ENCODE measurements at regions not wholly inside any gene's neighbourhood (a gene's known extent, or its start where the extent isn't known, plus 50 kb on each side); places are given as distances from the start of the nearest gene placed in this dataset.

DNA sequence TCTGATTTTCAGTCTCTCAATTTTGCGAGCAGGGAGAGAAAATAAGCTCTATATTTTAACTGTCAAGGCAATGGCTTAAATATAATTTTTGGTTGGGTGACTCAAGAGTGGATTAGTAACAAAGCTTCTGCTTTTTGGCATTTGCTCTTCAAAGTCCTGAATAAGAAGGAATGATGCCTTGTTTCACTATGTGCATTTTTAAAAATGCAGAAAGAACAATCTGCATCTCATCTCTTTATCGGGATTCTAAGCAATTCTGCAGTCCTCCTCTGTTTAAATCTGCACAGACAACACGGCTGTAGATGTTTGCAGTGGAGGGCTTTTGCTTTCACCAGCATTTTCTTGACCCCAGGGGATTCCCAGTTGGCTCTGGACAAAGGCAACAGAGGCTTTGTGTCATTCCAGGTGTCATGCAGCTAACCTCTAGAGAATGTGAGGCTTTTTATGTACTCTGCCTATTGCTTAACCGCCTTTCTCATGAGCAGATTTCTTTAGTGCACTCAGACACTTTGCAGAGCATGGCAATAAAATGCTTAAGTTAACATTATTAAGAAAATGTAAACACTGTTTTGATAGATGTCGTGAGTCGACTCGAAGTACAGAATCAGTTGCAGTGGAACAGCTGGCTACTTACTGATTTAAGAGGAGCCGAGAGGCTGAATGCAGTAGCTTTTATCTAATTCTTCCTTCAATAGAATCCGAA is 783.2 kb upstream of the NEGR1 start:
- peaks cover 2% of the 10 kb centered on the region for H3K4me1 ChIP-seq (ENCODE audit: control insufficient read depth, insufficient read depth, low read length)
- no peaks in the 10 kb centered on the region for H3K36me3 ChIP-seq (ENCODE audit: control insufficient read depth, insufficient read depth, low read length)
- no peak overlapping the region for H3K27ac ChIP-seq (ENCODE audit: low read depth, low read length)
- no peak overlapping the region for H3K9ac ChIP-seq (ENCODE audit: low read length)
- no peaks in the 10 kb centered on the region for H3K27me3 ChIP-seq (ENCODE audit: control insufficient read depth, insufficient read depth, low read length)
- H3K4me3 ChIP-seq (ENCODE audit: low read length) = peak overlapping the region; percentile 37

DNA sequence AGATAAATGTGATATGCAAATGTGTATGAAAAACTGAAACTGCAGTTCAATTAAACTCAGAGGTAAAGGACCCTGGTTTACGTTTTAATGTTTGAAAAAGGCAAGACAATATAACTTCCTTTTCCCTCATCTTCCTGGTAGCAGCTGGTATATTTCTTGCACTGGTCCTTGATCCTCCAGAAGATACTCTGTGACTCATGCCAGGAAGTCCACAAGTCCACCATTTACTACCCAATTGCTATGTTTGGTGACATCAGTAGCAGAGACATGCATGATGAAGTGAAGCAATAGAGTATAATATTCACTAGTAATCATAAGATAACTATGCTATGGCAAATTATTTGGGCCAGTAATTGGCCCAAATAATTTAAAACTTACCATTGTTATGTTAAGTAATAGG is 774.5 kb upstream of the NEGR1 start:
- no peak overlapping the region for H3K4me3 ChIP-seq (ENCODE audit: low read length)
- H3K27me3 ChIP-seq (ENCODE audit: control insufficient read depth, insufficient read depth, low read length) = no peaks in the 10 kb centered on the region
- H3K36me3 ChIP-seq (ENCODE audit: control insufficient read depth, insufficient read depth, low read length) = no peaks in the 10 kb centered on the region
- H3K4me1 ChIP-seq (ENCODE audit: control insufficient read depth, insufficient read depth, low read length) = no peaks in the 10 kb centered on the region
- H3K9ac ChIP-seq (ENCODE audit: low read length) = no peak overlapping the region
- no peak overlapping the region for H3K27ac ChIP-seq (ENCODE audit: low read depth, low read length)

DNA sequence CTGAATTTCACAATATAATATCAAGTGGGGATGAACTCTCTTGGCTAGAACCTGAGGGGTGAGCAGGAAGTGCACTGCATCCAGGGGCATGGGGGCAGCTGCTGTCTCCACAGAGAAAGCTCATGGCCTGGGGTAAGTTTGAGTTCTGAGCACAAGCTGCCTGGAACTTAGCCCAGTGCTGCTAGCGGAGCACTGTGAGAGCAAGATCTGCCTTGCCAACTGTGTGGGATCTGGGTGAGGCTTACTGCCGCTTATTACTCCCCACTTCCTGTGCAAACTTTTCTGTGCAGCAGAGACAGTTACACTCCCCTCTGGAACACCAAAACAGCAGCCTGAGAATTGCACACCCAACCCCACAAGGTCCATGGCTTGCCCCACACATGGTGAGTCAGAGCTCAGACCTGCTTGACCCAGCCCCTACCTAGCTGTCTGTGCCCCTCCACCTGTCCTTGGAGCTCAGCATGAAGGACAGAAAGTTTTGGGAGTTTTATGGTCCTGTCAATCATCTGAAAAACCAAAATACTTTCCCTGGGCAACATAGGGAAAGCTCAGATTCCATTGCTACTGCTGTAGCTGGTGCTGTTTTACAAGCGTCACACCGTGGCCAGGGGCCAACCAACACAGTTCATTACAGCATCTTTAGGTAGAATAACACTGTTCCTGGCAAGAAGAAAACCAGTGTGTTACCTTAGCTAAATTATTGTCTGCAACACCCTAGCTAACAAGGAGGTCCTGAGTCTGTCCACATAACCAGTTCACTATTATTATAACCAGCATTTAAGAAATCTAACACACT is 762.1 kb upstream of the NEGR1 start:
- Histone ChIP-seq H3K9ac (ENCODE audit: low read length) (no peak overlapping the region), H3K27ac (ENCODE audit: low read depth, low read length) (no peak overlapping the region), H3K4me3 (ENCODE audit: low read length) (no peak overlapping the region), H3K4me1 (ENCODE audit: control insufficient read depth, insufficient read depth, low read length) (no peaks in the 10 kb centered on the region), H3K27me3 (ENCODE audit: control insufficient read depth, insufficient read depth, low read length) (no peaks in the 10 kb centered on the region), H3K36me3 (ENCODE audit: control insufficient read depth, insufficient read depth, low read length) (no peaks in the 10 kb centered on the region)

DNA sequence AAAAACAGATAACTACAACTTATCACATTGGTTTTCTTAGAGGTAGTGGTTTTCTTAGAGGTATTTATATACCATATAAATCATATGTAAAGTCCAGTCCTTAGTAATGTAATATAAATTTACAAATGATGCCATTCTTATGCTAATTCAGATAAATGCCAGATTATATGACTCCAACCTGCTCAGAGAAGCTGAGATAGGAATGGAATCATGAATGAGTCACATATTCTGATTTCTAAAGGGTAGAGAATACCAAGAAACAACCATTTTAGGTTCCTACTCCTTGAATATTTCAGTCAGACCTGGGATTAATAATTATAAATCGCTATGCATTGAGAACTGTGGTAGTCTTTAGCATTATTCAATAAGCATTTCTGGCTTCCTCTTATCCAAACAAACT is 760.1 kb upstream of the NEGR1 start:
- no peaks in the 10 kb centered on the region for H3K36me3 ChIP-seq (ENCODE audit: control insufficient read depth, insufficient read depth, low read length)
- no peaks in the 10 kb centered on the region for H3K4me1 ChIP-seq (ENCODE audit: control insufficient read depth, insufficient read depth, low read length)
- H3K27ac ChIP-seq (ENCODE audit: low read depth, low read length) = no peak overlapping the region
- no peak overlapping the region for H3K4me3 ChIP-seq (ENCODE audit: low read length)
- H3K9ac ChIP-seq (ENCODE audit: low read length) = no peak overlapping the region
- no peaks in the 10 kb centered on the region for H3K27me3 ChIP-seq (ENCODE audit: control insufficient read depth, insufficient read depth, low read length)

DNA sequence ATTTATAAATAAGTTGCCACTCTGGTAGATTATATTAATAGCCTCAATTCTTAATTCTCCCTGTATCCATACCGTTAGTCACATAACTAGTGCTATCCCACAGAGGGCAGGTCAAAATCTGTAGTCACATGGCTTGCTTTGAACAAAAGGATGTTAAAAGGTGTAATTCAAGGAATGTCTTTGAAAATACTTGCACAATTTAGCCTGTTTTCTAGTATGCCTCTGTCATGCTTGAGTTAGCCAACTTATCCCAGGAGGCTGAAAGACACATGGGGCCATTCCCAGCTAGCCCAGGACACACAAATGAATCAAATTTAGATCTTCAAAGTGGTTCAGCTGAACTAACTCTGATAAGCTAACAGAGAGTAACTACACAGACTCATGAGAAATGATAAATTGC is 758.5 kb upstream of the NEGR1 start:
- Histone ChIP-seq H3K4me1 (ENCODE audit: control insufficient read depth, insufficient read depth, low read length) (no peaks in the 10 kb centered on the region), H3K36me3 (ENCODE audit: control insufficient read depth, insufficient read depth, low read length) (no peaks in the 10 kb centered on the region), H3K9ac (ENCODE audit: low read length) (no peak overlapping the region), H3K4me3 (ENCODE audit: low read length) (no peak overlapping the region), H3K27me3 (ENCODE audit: control insufficient read depth, insufficient read depth, low read length) (no peaks in the 10 kb centered on the region), H3K27ac (ENCODE audit: low read depth, low read length) (no peak overlapping the region)

DNA sequence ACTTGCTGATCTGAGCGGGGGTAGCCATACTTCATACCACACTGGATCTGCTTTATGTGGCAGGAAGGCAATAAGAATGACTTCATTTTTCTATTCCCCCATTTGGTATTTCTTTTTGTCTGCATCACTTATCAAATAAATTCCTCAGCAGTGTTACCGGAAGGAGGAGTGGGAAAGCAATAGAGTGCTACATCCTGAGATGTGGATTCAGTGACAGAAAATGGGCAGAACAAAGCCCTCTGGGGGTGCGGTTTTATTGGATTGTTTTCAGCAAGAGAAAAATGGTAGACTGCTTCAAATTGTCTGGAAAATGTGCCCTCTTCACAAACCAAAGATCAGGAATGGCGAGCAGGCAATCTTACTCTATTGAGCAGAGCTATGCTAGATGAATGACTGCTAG is 751.9 kb upstream of the NEGR1 start:
- H3K27me3 ChIP-seq (ENCODE audit: control insufficient read depth, insufficient read depth, low read length) = no peaks in the 10 kb centered on the region
- no peaks in the 10 kb centered on the region for H3K36me3 ChIP-seq (ENCODE audit: control insufficient read depth, insufficient read depth, low read length)
- no peak overlapping the region for H3K9ac ChIP-seq (ENCODE audit: low read length)
- H3K27ac ChIP-seq (ENCODE audit: low read depth, low read length) = no peak overlapping the region
- no peaks in the 10 kb centered on the region for H3K4me1 ChIP-seq (ENCODE audit: control insufficient read depth, insufficient read depth, low read length)
- H3K4me3 ChIP-seq (ENCODE audit: low read length) = no peak overlapping the region

DNA sequence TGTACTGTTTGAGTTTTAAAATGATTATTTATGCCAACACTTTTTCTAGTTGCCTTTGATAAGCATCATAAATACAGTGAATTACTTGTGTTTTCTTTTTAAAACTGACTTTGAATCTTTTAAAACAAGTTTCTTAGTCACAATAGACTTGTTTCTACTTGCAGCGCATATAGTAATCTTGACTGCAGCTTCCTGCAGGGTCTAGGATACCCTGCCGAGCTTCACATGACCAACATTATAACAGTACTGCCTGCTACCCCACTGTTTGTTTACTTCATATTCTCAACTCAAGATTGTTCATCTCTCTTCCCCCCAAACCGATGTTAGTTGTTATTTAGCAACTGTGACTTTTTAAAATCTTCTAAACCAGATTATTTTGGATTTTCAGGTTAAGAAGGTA is 751.3 kb upstream of the NEGR1 start:
- Histone ChIP-seq H3K27ac (ENCODE audit: low read depth, low read length) (no peak overlapping the region), H3K4me3 (ENCODE audit: low read length) (no peak overlapping the region), H3K36me3 (ENCODE audit: control insufficient read depth, insufficient read depth, low read length) (no peaks in the 10 kb centered on the region), H3K9ac (ENCODE audit: low read length) (no peak overlapping the region), H3K27me3 (ENCODE audit: control insufficient read depth, insufficient read depth, low read length) (no peaks in the 10 kb centered on the region), H3K4me1 (ENCODE audit: control insufficient read depth, insufficient read depth, low read length) (no peaks in the 10 kb centered on the region)

DNA sequence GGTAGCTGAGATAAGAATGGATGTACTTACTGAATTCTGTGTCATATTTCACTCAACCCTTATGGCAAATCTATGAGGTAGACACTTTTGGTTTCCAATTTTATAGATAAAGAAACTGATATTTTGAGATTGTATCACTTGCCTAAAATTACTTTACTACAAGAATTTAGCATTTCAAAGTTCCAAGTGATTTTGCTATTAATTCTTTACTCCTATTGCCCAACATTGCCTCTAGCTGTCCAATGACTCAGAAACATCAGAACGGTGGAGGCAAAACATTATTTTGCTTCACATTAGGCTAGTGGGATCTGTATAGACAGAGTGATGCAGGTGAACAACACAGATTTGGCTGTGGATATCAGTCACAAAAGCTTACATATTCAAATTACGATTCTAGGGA is 747.2 kb upstream of the NEGR1 start:
- no peaks in the 10 kb centered on the region for H3K27me3 ChIP-seq (ENCODE audit: control insufficient read depth, insufficient read depth, low read length)
- no peak overlapping the region for H3K4me3 ChIP-seq (ENCODE audit: low read length)
- no peak overlapping the region for H3K9ac ChIP-seq (ENCODE audit: low read length)
- H3K27ac ChIP-seq (ENCODE audit: low read depth, low read length) = no peak overlapping the region
- H3K4me1 ChIP-seq (ENCODE audit: control insufficient read depth, insufficient read depth, low read length) = no peaks in the 10 kb centered on the region
- H3K36me3 ChIP-seq (ENCODE audit: control insufficient read depth, insufficient read depth, low read length) = no peaks in the 10 kb centered on the region

DNA sequence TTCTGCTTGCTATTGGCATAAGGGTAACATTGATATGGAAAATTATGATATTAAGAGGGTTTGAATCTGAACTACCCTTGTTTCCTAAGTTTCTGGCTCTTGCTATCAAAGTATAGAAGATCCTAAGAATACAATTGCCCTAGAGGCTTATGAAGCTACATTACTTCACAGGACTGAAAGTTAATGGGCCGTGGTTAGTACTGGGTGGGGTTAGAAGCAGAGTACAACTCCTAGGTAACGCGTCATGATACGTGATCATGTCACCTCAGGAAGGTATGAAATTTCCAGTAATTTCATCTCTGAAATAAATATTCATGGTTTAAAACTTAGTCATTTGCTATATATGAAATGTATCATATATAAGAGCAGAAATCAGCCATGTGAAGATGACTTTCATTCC is 743.8 kb upstream of the NEGR1 start:
- H3K4me3 ChIP-seq (ENCODE audit: low read length) = no peak overlapping the region
- no peaks in the 10 kb centered on the region for H3K36me3 ChIP-seq (ENCODE audit: control insufficient read depth, insufficient read depth, low read length)
- no peak overlapping the region for H3K9ac ChIP-seq (ENCODE audit: low read length)
- no peaks in the 10 kb centered on the region for H3K27me3 ChIP-seq (ENCODE audit: control insufficient read depth, insufficient read depth, low read length)
- no peak overlapping the region for H3K27ac ChIP-seq (ENCODE audit: low read depth, low read length)
- no peaks in the 10 kb centered on the region for H3K4me1 ChIP-seq (ENCODE audit: control insufficient read depth, insufficient read depth, low read length)

DNA sequence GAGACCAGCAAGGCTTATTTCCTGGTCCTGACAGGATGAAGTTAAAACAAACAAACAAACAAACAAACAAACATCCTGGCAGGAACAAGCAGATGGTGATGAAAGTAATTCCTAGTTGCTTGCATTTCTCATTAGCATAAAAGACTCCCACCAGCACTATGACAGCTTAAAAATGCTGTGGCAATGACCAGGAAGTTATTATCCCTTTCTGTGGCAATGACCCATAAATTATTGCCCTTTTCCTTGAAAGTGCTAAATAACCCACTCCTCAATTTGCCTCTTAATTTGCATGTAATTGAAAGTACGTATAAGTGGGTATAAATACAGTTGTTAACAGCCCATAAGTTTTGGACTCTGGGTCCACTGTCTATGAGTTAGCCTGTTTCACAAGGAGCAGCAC is 727.6 kb upstream of the NEGR1 start:
- Histone ChIP-seq H3K27me3 (ENCODE audit: control insufficient read depth, insufficient read depth, low read length) (no peaks in the 10 kb centered on the region), H3K4me1 (ENCODE audit: control insufficient read depth, insufficient read depth, low read length) (no peaks in the 10 kb centered on the region), H3K9ac (ENCODE audit: low read length) (no peak overlapping the region), H3K4me3 (ENCODE audit: low read length) (no peak overlapping the region), H3K36me3 (ENCODE audit: control insufficient read depth, insufficient read depth, low read length) (no peaks in the 10 kb centered on the region), H3K27ac (ENCODE audit: low read depth, low read length) (no peak overlapping the region)

DNA sequence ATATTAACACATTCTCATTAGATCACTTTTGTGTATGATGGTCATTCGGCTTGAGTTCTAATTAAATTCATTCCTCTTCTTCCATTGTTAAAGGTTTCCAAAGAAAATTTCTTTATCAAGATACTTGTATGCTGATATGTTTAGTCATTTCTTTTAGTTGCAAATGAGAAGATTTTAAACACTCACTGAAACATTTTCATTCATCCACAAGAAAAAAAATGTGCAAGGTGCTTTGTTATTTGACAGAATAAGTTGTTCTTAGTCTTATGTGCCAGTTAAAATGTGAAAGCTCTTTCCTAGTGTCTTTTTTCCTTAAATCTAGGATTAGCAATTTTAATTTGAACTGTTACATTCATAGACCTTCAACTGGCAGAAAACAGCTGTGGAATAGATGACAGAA is 727.0 kb upstream of the NEGR1 start:
- no peak overlapping the region for H3K9ac ChIP-seq (ENCODE audit: low read length)
- H3K4me1 ChIP-seq (ENCODE audit: control insufficient read depth, insufficient read depth, low read length) = no peaks in the 10 kb centered on the region
- no peak overlapping the region for H3K4me3 ChIP-seq (ENCODE audit: low read length)
- H3K36me3 ChIP-seq (ENCODE audit: control insufficient read depth, insufficient read depth, low read length) = no peaks in the 10 kb centered on the region
- no peaks in the 10 kb centered on the region for H3K27me3 ChIP-seq (ENCODE audit: control insufficient read depth, insufficient read depth, low read length)
- H3K27ac ChIP-seq (ENCODE audit: low read depth, low read length) = no peak overlapping the region

DNA sequence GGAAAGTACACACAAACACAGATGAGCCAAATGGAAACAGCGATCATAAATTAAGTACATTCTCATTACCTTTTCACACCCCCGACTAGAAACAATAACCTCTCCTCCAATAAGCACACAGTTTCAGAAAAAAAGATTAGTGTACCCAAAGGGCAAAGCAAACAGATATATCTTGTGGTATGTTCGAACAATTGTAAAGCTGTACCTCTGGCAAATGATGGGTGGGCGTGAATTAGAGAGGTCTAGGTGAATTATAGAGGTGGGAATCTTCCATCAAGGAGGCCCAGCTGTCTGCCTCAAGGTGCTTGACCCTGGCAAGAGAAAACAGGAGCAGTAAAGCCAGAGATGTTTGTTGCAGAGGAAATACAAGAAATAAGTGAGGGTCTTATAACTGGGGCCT is 715.3 kb upstream of the NEGR1 start:
- Histone ChIP-seq H3K4me3 (ENCODE audit: low read length) (no peak overlapping the region), H3K27me3 (ENCODE audit: control insufficient read depth, insufficient read depth, low read length) (no peaks in the 10 kb centered on the region), H3K4me1 (ENCODE audit: control insufficient read depth, insufficient read depth, low read length) (no peaks in the 10 kb centered on the region), H3K27ac (ENCODE audit: low read depth, low read length) (no peak overlapping the region), H3K9ac (ENCODE audit: low read length) (no peak overlapping the region), H3K36me3 (ENCODE audit: control insufficient read depth, insufficient read depth, low read length) (no peaks in the 10 kb centered on the region)

DNA sequence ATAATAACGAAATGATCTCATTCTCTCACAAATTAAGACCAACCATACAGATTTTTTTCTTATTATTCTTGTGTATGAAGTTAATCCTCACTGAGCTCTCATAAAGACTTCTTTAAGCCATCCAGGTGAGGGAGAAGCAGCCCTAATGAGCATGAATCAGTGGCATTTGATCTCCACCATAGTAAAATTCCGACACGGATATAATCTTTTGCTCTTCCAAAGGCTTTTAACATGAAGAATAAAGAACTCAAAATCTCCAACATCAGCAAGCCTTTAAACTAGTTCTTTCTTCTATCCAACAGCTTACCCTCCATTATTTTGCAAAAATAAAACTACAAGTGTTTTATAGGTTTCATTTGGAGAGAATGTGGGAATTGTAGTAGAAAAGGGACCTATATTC is 714.7 kb upstream of the NEGR1 start:
- Histone ChIP-seq H3K27me3 (ENCODE audit: control insufficient read depth, insufficient read depth, low read length) (no peaks in the 10 kb centered on the region), H3K9ac (ENCODE audit: low read length) (no peak overlapping the region), H3K36me3 (ENCODE audit: control insufficient read depth, insufficient read depth, low read length) (no peaks in the 10 kb centered on the region), H3K4me3 (ENCODE audit: low read length) (no peak overlapping the region), H3K4me1 (ENCODE audit: control insufficient read depth, insufficient read depth, low read length) (no peaks in the 10 kb centered on the region), H3K27ac (ENCODE audit: low read depth, low read length) (no peak overlapping the region)
